A549 (cell line): ENCODE measurements at regions not wholly inside any gene's neighbourhood (a gene's known extent, or its start where the extent isn't known, plus 50 kb on each side); places are given as distances from the start of the nearest gene placed in this dataset.

ENCODE experiments used
- CTCF ChIP-seq: fragments of >200 bp; sonication (Bioruptor Twin); formaldehyde crosslinking; IDR thresholded peaks from 3 replicates; pipeline ENCODE4 v1.5.1; 2016
- FOXS1 ChIP-seq: fragments of 250-450 bp; sonication (Bioruptor Pico); IDR thresholded peaks from 2 replicates; pipeline ENCODE4 v1.5.0; 2020; ENCODE audit warnings: mild to moderate bottlenecking, moderate library complexity
- ZFP36 ChIP-seq: fragments of 450-650 bp; IDR thresholded peaks from 2 replicates; pipeline ENCODE4 v1.6.1; 2014; ENCODE audit warnings: borderline replicate concordance; ENCODE audit not compliant: partially characterized antibody

- TF ChIP-seq CTCF = no peak
- TF ChIP-seq FOXS1 (CRISPR knock-in tag) = no peak
- no peak for TF ChIP-seq ZFP36
These were observed 1228.3 kb upstream of the FAM98A start for GRCh38 chr2:34827398-34827797.
